ENCODE measurements at regions not wholly inside any gene's neighbourhood (a gene's known extent, or its start where the extent isn't known, plus 50 kb on each side); places are given as distances from the start of the nearest gene placed in this dataset.

DNA sequence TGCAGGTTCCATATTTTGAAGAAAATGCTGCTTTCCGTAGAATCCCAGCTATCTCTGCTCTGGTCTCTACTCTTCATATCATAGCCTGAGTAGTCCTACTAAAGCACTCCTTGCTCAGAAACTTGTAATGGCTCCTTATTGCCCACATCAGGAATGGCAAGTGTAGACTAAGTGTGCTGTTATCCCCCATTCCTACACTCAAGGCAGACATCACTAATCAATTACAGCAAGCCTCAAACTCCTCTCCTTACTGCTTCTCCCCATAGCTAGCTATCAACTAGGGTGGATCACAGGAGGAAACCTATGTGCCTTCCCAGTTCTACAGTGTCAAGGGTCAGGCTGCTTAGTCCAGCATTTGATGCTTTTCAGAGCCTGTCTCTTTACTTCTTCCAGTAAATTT lies 163.4 kb downstream of the HAPSTR1 start:
- Histone ChIP-seq H3K9me3 (no peaks in the 10 kb centered on the region), H3K4me1 (no peaks in the 10 kb centered on the region), H3K27ac (no peak overlapping the region), H3K27me3 (no peaks in the 10 kb centered on the region), H3K4me3 (no peak overlapping the region), H3K36me3 (no peaks in the 10 kb centered on the region)
- intact Hi-C loops (cut with DNase I; ENCODE audit: low total_unique reads) (no loop called here), in situ Hi-C loops (cut with MboI; ENCODE audit: low pct_ligation_motif_present in 1 of 4, low pct_unique_long_range_greater_than_20kb in 1 of 4, low sequenced_read_pairs in 3 of 4) (loop anchor here in 1 of 4 donors (25.0 kb wide), 1 partner anchor 932 kb away; the partner anchor contains the start of gene GRIN2A)
- TF ChIP-seq POLR2AphosphoS5 (IDR thresholded peaks at IDR 0.05) (no peak), EP300 (IDR thresholded peaks at IDR 0.05; ENCODE audit: low read depth) (no peak), POLR2A (IDR thresholded peaks at IDR 0.05) (no peak)
- TF ChIP-seq, protein P1, sequence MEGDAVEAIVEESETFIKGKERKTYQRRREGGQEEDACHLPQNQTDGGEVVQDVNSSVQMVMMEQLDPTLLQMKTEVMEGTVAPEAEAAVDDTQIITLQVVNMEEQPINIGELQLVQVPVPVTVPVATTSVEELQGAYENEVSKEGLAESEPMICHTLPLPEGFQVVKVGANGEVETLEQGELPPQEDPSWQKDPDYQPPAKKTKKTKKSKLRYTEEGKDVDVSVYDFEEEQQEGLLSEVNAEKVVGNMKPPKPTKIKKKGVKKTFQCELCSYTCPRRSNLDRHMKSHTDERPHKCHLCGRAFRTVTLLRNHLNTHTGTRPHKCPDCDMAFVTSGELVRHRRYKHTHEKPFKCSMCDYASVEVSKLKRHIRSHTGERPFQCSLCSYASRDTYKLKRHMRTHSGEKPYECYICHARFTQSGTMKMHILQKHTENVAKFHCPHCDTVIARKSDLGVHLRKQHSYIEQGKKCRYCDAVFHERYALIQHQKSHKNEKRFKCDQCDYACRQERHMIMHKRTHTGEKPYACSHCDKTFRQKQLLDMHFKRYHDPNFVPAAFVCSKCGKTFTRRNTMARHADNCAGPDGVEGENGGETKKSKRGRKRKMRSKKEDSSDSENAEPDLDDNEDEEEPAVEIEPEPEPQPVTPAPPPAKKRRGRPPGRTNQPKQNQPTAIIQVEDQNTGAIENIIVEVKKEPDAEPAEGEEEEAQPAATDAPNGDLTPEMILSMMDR (IDR thresholded peaks at IDR 0.05): no peak
- 0% methylated on average over 1 of the region's 1 CpG; no CpG with 5 or more reads in 1 of the 2 donors for WGBS, 2 donors (ENCODE audit: low coverage in 1 of 2)
- no peak for DNase-seq

DNA sequence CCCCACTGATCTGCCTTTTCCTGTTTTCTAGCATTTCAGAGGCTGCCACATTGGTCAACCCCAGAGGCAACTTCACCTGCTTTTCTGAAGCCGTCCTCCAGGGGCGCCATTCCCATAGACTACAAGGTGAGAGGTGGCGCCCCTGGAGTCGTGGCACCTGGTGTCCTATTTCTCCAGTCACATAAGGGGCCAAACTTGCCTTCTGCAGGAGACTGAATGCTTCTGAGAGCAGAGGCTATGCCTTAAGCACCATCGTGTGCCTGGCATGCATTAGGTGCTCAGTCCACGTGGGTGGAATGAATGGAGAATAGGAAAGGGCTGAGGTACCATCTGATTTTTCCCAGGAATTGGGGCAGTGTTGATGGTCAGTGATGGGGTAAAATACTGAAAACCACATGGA lies 164.8 kb downstream of the HAPSTR1 start:
- TF ChIP-seq EP300 (IDR thresholded peaks at IDR 0.05; ENCODE audit: low read depth): no peak
- no peak for TF ChIP-seq POLR2AphosphoS5 (IDR thresholded peaks at IDR 0.05)
- TF ChIP-seq, protein P1 (IDR thresholded peaks at IDR 0.05): peak in 3 of 5 experiments; percentile 22 to 42 (median 29)
- no peak for TF ChIP-seq POLR2A (IDR thresholded peaks at IDR 0.05)
- 45% methylated on average over 6 of the region's 6 CpGs; no CpG with 5 or more reads in 1 of the 2 donors for WGBS, 2 donors (ENCODE audit: low coverage in 1 of 2)
- H3K4me3 ChIP-seq: no peak overlapping the region
- intact Hi-C loops (cut with DNase I; ENCODE audit: low total_unique reads) (no loop called here), in situ Hi-C loops (cut with MboI; ENCODE audit: low pct_ligation_motif_present in 1 of 4, low pct_unique_long_range_greater_than_20kb in 1 of 4, low sequenced_read_pairs in 3 of 4) (loop anchor here in 1 of 4 donors (25.0 kb wide), 1 partner anchor 931 kb away; the partner anchor contains the start of gene GRIN2A)
- H3K4me1 ChIP-seq: peaks cover 0 to 8% (median 0%) of the 10 kb centered on the region in 4 donors
- no peaks in the 10 kb centered on the region for H3K9me3 ChIP-seq
- no peaks in the 10 kb centered on the region for H3K36me3 ChIP-seq
- no peaks in the 10 kb centered on the region for H3K27me3 ChIP-seq
- DNase-seq: peak; percentile 32
- no peak overlapping the region for H3K27ac ChIP-seq

DNA sequence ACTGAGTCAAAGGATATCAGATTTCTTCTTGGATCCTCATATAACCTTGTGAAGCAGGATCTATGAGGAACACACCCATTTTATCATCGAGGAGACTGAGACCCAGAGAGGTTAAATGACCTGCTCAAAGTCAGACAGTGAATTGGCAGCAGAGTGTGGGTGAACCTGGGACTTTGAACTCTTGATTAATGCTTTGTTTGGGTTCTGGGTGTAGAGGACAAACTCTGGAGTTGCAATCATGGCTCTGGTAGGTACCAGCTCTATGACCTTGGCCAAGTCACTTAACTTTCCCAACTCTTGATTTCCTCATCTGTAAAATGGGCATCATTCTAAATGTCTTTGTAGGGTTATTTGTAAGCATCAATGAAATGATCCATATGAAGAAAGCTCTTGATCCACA lies 166.4 kb downstream of the HAPSTR1 start:
- no peak overlapping the region for H3K4me3 ChIP-seq
- intact Hi-C loops (cut with DNase I; ENCODE audit: low total_unique reads) (no loop called here), in situ Hi-C loops (cut with MboI; ENCODE audit: low pct_ligation_motif_present in 1 of 4, low pct_unique_long_range_greater_than_20kb in 1 of 4, low sequenced_read_pairs in 3 of 4) (loop anchor here in 1 of 4 donors (25.0 kb wide), 1 partner anchor 929 kb away; the partner anchor contains the start of gene GRIN2A)
- no peaks in the 10 kb centered on the region for H3K36me3 ChIP-seq
- 71% methylated on average over 1 of the region's 1 CpG; no CpG with 5 or more reads in 1 of the 2 donors for WGBS, 2 donors (ENCODE audit: low coverage in 1 of 2)
- peaks cover 0 to 8% (median 0%) of the 10 kb centered on the region in 4 donors for H3K4me1 ChIP-seq
- H3K27me3 ChIP-seq: no peaks in the 10 kb centered on the region
- DNase-seq: no peak
- TF ChIP-seq POLR2A (IDR thresholded peaks at IDR 0.05) (no peak), EP300 (IDR thresholded peaks at IDR 0.05; ENCODE audit: low read depth) (no peak), POLR2AphosphoS5 (IDR thresholded peaks at IDR 0.05) (no peak)
- TF ChIP-seq, protein P1 (IDR thresholded peaks at IDR 0.05): no peak
- no peak overlapping the region for H3K27ac ChIP-seq
- H3K9me3 ChIP-seq: no peaks in the 10 kb centered on the region

DNA sequence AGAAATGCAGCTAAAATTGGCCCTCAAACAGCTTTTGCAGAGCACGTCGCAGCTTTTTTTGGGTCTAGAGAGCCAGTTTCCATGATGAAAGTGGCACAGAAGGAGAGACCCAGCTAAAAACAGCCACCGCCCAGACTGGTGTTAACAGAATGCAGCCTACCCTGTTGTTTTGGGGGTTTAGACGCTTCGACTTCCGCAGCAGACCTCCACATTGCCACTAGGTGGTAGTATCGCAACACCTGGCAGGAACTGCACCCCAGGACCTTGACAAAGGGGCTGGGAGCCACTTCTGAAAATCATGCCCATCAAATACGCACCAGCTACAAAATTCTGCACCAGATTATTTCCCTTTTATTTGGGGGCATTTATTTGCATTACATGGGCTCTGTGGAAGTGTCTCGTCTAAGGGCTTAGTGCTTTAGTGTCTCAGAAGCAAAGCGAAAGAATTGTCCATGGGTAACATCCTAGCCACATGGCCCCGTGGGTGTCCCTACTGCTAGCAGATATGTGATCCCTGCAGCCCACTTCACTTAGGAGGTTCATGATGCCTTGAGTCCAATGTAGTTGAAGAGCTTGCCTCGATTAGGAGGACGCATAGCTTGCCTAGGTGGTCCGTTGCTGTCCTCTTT lies 167.1 kb downstream of the HAPSTR1 start:
- Histone ChIP-seq H3K36me3 (no peaks in the 10 kb centered on the region), H3K27ac (no peak overlapping the region), H3K4me1 (peaks cover 0 to 8% (median 0%) of the 10 kb centered on the region in 4 donors), H3K4me3 (no peak overlapping the region), H3K9me3 (no peaks in the 10 kb centered on the region), H3K27me3 (no peaks in the 10 kb centered on the region)
- DNase-seq: peak; percentile 18
- intact Hi-C loops (cut with DNase I; ENCODE audit: low total_unique reads) (no loop called here), in situ Hi-C loops (cut with MboI; ENCODE audit: low pct_ligation_motif_present in 1 of 4, low pct_unique_long_range_greater_than_20kb in 1 of 4, low sequenced_read_pairs in 3 of 4) (loop anchor here in 1 of 4 donors (25.0 kb wide), 1 partner anchor 929 kb away; the partner anchor contains the start of gene GRIN2A)
- whole genome bisulfite sequencing, 2 donors (ENCODE audit: low coverage in 1 of 2): 21 to 58% methylated on average over 2 to 14 of the region's 14 CpGs
- TF ChIP-seq EP300 (IDR thresholded peaks at IDR 0.05; ENCODE audit: low read depth): no peak
- TF ChIP-seq, protein P1 (IDR thresholded peaks at IDR 0.05): peak; percentile 56 to 76 (median 73)
